DMS 273 treated with DMSO at 0.1 percent for 48 hours (cell line): ENCODE measurements at regions not wholly inside any gene's neighbourhood (a gene's known extent, or its start where the extent isn't known, plus 50 kb on each side); places are given as distances from the start of the nearest gene placed in this dataset.

ENCODE experiments used
- DNase-seq: peaks from one replicate; lab custom pipeline; 2025; lab: John Stamatoyannopoulos, UW

- no peak for DNase-seq
Measured at GRCh38 chr2:234835738-234836137, 116.1 kb upstream of the SH3BP4 start.

DNA sequence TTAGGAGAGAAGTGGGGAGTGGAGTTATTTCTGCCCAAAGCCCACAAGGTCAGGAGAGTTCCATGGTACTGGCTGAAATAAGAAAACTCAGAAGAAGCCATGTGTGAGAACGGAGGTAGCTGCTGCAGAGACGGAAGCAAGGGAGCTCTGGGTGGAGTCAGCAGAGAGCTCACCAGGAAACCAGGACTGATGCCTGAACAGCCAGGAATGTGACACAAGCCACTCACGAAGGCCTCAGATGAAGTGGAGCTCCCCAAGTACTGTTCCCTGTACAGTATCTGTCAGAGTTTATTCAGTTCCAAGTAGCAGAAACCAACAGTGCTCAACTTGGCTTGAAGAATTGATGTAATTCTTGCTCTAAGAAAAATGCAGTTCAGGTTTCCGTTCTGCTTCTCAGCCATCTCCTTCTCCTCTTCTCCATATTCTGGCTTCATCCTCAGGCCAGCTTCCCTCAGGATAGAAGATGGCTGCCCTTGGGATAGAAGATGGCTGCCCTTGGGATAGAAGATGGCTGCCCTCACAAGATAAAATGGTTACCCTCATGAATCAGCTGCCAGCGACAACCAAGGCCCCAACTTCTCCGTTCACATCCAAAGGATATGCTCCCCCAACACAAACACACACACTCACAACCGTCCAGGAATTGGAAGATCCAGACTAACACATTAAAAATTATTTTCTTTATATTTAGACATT lies 117.4 kb upstream of the SH3BP4 start:
- no peak for DNase-seq

DNA sequence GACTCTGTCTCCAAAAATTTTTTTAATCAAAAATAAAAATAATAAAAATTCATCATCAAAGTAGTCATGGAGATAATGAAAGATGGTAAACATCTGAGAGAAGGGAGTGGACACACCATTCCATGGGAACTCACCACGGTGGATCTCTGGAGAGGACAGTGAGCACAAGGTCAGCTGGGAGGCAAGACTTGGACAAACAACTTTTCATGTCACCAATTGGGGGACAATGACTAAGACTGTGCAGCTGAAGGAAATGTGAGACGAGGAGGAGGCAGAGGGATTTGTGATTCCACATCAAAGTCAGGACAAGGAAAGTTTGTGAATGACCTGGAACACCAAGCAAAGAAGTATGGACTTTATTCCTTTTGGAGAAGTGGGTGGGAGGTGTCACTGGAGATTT lies 121.0 kb upstream of the SH3BP4 start:
- no peak for DNase-seq

DNA sequence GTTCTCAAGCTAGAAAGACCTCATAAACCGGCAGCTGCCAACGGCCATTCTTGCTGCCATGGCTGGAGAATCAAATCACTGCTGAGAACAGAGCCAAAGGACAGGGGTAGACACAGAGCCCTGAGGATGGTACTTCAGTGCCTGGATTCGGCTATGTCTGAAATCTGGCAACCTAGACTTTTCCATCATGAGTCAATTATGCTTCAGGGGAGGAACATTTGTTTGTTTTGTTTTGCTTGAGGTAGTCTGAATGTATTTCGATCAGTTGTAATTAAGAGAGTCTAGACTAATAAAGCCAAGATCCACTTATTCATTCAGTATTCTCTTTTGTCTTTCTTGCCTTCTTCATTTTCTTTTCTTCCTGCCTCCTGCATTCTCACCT lies 122.8 kb upstream of the SH3BP4 start:
- DNase-seq, result no peak

GRCh38 chr2:234828382-234829073 lies 123.3 kb upstream of the SH3BP4 start:
- DNase-seq, result no peak

GRCh38 chr2:234827096-234827860 lies 124.5 kb upstream of the SH3BP4 start:
- DNase-seq, result no peak

DNA sequence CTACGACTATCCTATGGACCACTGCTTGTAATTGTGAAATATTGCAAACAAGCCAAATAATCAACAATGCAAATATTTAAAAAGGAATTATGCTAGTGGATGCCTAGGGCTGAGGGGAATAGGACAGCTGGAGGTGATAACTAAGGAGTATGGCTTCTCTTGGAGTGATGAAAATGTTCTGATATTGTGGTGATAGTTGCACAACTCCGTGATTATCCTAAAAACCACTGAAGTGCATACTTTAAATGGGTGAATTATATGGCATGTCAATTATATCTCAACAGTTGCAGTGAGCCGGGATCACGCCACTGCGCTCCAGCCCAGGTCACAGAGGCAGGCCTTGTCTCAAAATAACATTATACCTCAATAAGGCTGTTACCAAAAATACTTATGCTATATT lies 125.1 kb upstream of the SH3BP4 start:
- no peak for DNase-seq

DNA sequence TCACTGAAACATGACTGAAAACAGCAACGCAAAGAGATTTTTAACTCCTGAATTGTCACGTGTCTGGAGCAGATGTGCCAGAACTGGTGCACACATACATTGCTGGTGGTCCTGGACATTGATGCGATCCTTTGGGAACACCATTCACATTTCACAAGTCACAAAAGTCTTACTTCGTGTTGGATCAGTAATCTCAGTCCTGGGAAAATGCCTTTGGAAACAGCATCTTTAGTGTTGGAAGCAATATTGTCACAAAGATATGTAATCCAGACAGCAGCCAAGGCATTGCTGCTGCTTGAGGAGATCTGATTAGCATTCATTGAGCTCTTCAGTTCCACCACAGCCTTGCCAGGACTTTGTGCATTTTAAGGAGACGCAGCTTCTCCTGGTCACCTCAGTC lies 126.2 kb upstream of the SH3BP4 start:
- DNase-seq, result no peak

DNA sequence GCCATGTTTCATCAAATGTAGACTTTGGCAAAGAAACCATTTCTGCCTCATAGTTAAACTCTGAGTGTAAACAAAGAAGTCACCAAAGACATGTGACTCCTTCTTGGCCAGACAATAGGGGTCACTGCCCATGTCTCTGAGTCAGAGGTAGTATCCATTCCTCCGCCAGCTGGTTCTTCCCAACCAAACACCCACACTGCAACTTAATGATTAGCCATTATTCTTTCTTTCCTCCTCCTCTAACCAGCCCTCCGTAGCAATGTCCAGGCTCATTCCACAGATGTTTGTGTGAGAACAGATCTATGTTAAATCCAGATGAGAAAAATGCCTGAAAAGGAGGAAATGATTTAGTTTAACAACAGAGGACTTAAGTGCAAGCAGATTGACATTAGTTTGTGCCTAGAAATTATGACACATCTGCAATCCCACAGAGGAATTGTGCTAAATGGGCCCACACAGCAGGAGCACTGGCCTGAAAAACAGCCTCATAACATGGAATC lies 127.9 kb upstream of the SH3BP4 start:
- DNase-seq, result no peak

DNA sequence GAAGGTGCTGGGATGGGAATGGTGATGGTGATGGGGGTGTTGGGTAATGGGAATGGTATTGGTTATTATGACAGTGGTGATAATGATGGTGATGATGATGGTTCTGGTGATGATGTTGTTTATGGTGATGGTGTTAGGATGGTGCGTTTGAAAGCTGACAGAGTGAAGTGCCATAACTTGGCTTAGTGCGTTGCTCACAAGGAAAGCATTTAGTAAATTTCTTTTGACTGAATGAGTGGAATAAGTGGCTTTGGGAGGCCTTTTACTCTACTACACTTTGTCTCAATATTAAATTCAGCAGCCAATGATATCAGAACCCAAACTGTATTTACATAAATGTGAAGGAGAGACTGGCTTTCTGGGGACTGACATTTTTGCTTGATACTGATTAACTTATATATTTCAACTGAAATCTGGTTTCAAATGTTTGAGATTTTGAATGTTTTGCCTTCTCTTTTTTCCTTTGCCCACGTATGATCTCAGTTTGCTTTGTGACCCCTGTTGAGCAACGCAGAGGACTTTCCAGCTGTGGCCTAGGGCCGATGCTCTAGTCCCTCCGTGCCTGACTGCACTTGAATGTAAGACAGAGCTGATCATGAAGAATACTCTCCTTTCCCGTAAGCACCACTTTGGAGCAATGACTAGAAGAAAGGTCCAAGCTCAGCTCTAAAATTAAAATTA lies 128.5 kb upstream of the SH3BP4 start:
- no peak for DNase-seq

- no peak for DNase-seq
Measured at GRCh38 chr2:234821946-234822475, 129.8 kb upstream of the SH3BP4 start.

- DNase-seq, result no peak
Measured at GRCh38 chr2:234818937-234819336, 132.9 kb upstream of the SH3BP4 start.

- no peak for DNase-seq
Measured at GRCh38 chr2:234816491-234816890, 135.3 kb upstream of the SH3BP4 start.

- no peak for DNase-seq
Measured at GRCh38 chr2:234816056-234816455, 135.8 kb upstream of the SH3BP4 start.

- DNase-seq, result no peak
Measured at GRCh38 chr2:234814374-234814773, 137.4 kb upstream of the SH3BP4 start.

DNA sequence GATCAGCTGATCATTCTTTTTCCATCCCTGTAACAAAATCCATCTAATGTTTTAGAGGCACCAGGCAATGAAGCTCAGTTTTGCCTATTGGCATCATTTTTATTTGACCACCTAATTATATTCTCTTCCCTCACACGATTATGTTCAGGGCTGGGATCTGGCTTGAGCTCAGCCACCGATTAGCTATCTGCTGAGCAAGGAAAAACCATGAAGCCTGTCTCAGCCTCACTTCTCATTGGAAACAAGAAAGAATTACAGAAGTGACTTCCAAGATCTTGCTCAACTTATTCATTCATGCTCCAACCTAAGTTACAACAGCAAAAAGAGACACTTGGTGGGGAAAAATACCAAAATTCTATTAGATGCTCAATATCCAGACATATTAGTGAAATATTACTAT lies 139.0 kb upstream of the SH3BP4 start:
- no peak for DNase-seq

DNA sequence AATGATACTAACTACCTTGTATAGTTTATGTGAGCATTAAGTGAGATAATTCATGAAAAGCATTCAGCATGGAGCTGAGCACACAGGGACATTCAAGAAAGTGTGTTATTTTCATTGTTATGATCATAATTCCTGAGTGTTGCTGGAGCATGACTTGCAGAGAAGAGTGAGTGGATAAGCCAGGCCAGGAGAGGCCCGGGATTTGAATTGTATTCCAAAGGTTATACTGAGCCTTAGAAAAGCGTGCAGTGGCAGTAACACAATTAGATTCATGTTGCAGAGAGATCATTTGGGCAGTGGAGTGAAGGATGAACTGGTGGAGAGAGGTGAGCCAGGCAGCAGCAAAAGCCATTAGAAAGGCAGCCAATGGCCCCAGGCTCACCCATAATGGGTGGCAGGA lies 142.9 kb upstream of the SH3BP4 start:
- no peak for DNase-seq

DNA sequence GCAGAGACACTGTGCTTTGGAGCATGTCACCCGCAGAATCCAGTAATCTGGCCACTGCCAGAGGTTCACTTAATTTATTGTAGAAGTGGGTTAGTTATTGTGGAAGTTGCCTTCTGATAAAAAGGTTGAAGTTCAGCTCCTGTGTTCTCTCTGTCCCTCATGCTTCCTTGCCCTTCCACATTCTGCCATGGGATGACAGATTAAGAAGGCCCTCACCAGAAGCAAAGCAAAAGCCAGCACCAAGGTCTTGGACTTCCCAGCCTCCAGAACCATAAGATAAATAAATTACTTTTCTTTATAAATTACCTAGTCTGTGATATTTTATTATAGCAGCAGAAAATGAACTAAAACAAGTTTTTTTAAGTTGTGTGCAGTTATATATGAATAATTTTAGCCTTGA lies 145.0 kb upstream of the SH3BP4 start:
- no peak for DNase-seq

- DNase-seq, result no peak
Measured at GRCh38 chr2:234805836-234806235, 146.0 kb upstream of the SH3BP4 start.

- DNase-seq, result no peak
Measured at GRCh38 chr2:234804704-234805103, 147.1 kb upstream of the SH3BP4 start.

GRCh38 chr2:234802845-234803171 lies 149.0 kb upstream of the SH3BP4 start:
- no peak for DNase-seq
